Suprapubic skin (tissue), 4 donors: ENCODE measurements at regions not wholly inside any gene's neighbourhood (a gene's known extent, or its start where the extent isn't known, plus 50 kb on each side); places are given as distances from the start of the nearest gene placed in this dataset.

Source experiments
- DNase-seq, 2 donors: peaks; one replicate each; pipeline ENCODE4 v3.0.0-alpha.2; 2019; ENCODE audit warnings: low spot score in 2 of 2
- H3K27ac ChIP-seq: fragments of 200-600 bp; sonication (generic); one replicate; pipeline ENCODE4 v1.5.1; 2019
- H3K27me3 ChIP-seq: fragments of 200-600 bp; sonication (generic); one replicate; pipeline ENCODE4 v1.5.1; 2019
- H3K36me3 ChIP-seq: fragments of 200-600 bp; sonication (generic); one replicate; pipeline ENCODE4 v1.5.1; 2019
- H3K4me1 ChIP-seq: fragments of 200-600 bp; sonication (generic); one replicate; pipeline ENCODE4 v1.5.1; 2019
- H3K4me3 ChIP-seq: fragments of 200-600 bp; sonication (generic); one replicate; pipeline ENCODE4 v1.5.1; 2019; ENCODE audit warnings: mild to moderate bottlenecking
- H3K9me3 ChIP-seq: fragments of 200-600 bp; sonication (generic); one replicate; pipeline ENCODE4 v1.5.1; 2019
- CTCF ChIP-seq, 2 donors: fragments of 200-600 bp in 1 of 2; fragments of 450-650 bp in 1 of 2; sonication (generic) in 1 of 2; IDR thresholded peaks; one replicate each; pipeline ENCODE4 v1.5.1; 2016 to 2019; ENCODE audit warnings: antibody characterized with exemption in 2 of 2, mild to moderate bottlenecking in 1 of 2, moderate library complexity in 1 of 2
- EP300 ChIP-seq: sonication (generic); formaldehyde crosslinking; IDR thresholded peaks from one replicate; pipeline ENCODE4 v1.6.1; 2017; ENCODE audit warnings: antibody characterized with exemption
- POLR2A ChIP-seq, 2 donors: fragments of 450-650 bp; IDR thresholded peaks; one replicate each; pipeline ENCODE4 v1.6.1; 2017; ENCODE audit warnings: antibody characterized with exemption in 2 of 2, mild to moderate bottlenecking in 2 of 2, moderate library complexity in 2 of 2
- POLR2AphosphoS5 ChIP-seq, 3 donors: sonication (generic); formaldehyde crosslinking; IDR thresholded peaks; one replicate each; pipeline ENCODE4 v1.6.1; 2017; ENCODE audit warnings: antibody characterized with exemption in 3 of 3
- WGBS: methylation state at CpG from one replicate; pipeline ENCODE4 v1.1.5; 2018; 5-methylcytosine and 5-hydroxymethylcytosine counted together

DNA sequence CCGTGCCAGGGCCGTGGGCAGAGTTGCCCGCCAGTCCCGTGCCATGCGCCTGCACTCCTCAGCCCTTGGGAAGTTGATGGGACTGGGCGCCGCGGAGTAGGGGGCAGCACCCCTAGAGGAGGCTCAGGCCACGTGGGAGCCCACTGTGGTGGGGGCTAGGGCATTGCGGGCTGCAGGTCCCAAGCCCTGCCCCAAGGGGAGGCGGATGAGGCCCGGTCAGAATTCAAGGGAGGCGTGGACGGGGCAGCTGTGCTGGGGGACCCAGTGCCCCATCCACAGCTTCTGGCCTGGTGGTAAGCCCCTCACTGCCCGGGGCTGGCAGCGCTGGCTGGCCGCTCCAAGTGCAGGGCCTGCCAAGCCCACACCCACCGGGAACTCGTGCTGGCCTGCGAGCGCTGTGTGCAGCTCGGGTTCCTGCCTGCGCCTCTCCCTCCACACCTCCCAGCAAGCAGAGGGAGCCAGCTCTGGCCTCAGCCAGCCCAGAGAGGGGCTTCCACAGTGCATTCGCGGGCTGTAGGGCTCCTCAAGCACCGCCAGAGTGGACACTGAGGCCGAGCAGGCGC, 317.8 kb downstream of the HAO1 start:
- Histone ChIP-seq H3K27ac (no peak overlapping the region), H3K9me3 (no peaks in the 10 kb centered on the region), H3K27me3 (no peaks in the 10 kb centered on the region), H3K36me3 (no peaks in the 10 kb centered on the region), H3K4me1 (no peaks in the 10 kb centered on the region), H3K4me3 (no peak overlapping the region)
- TF ChIP-seq CTCF (IDR thresholded peaks at IDR 0.05) = no peak
- no peak for TF ChIP-seq EP300
- no peak for TF ChIP-seq POLR2A (IDR thresholded peaks at IDR 0.05)
- DNase-seq = no peak
- WGBS = 82% methylated on average over 16 of the region's 28 CpGs

GRCh38 chr20:7624886-7625285, 315.4 kb downstream of the HAO1 start:
- no peak for DNase-seq
- H3K4me3 ChIP-seq = no peak overlapping the region
- no peaks in the 10 kb centered on the region for H3K9me3 ChIP-seq
- H3K36me3 ChIP-seq = no peaks in the 10 kb centered on the region
- no peak overlapping the region for H3K27ac ChIP-seq
- WGBS = 54% methylated on average over 5 of the region's 5 CpGs
- H3K27me3 ChIP-seq = no peaks in the 10 kb centered on the region
- no peaks in the 10 kb centered on the region for H3K4me1 ChIP-seq
- no peak for TF ChIP-seq POLR2AphosphoS5 (IDR thresholded peaks at IDR 0.05)
- no peak for TF ChIP-seq CTCF (IDR thresholded peaks at IDR 0.05)
- no peak for TF ChIP-seq POLR2A (IDR thresholded peaks at IDR 0.05)
- TF ChIP-seq EP300 = no peak

DNA sequence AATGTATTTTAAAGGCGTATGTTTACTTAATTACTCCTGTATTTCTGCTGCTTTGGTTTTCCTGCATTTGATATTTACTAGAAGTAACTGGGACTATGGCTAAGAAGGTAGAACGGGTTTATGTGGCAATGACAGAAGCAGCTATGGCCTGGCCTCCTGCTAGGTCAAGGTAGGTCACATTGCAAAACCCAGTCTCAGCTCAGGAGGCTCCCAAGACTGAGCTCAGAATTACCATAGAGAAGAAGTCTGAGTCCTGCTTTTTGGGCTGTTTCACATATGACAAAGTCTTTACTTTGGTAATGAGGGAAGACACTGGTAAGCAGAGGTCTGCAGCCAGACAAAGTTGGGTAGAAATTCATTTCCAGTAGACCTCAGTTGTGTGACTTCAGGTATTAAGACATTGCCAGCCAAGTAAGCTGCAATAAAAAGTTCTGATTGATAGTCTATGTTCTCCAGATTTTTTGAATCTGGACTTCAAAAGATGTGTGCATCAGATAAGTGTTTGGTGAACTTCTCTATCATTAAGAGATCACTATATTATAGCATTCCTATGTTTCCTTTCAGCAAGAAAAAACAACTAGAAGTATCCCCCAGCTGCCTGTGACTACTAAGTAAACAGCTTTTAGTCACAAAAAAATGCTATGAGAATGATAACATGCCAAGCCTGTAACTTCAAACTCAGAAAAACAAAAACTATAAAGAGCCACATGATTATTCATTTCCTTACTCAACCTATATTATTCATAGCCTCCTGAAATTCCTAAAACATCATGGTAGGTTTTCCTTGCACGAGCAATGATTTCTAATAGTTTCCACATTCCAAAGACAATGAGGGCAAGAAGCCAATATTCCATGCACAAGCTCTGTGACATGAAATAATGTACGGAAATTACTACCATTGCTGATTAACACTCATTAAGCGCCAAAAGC, 312.3 kb downstream of the HAO1 start:
- Histone ChIP-seq H3K27me3 (no peaks in the 10 kb centered on the region), H3K4me3 (no peak overlapping the region), H3K27ac (no peak overlapping the region), H3K36me3 (no peaks in the 10 kb centered on the region), H3K9me3 (no peaks in the 10 kb centered on the region), H3K4me1 (no peaks in the 10 kb centered on the region)
- no peak for DNase-seq
- TF ChIP-seq EP300 = no peak
- no peak for TF ChIP-seq POLR2AphosphoS5 (IDR thresholded peaks at IDR 0.05)
- no peak for TF ChIP-seq CTCF (IDR thresholded peaks at IDR 0.05)
- TF ChIP-seq POLR2A (IDR thresholded peaks at IDR 0.05) = no peak
- WGBS = 67% methylated on average over 5 of the region's 5 CpGs

DNA sequence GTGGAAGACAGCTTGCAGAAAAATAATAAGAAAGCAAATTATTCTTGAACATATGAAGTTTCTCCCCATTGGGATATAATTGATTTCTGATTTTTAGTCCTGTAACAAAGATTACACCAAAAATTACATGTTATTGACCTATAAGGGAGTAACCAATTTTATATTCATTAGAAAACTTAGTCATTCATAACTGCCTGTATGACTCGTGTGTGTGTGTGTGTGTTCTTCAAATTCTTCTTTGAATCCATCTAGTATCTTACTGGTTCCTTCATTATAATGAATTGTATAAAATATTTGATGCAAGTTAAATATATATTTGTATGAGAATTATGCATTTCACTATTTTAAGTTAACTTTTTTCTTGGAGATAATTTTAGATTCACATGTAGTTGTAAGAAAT, 310.4 kb downstream of the HAO1 start:
- Histone ChIP-seq H3K27ac (no peak overlapping the region), H3K27me3 (no peaks in the 10 kb centered on the region), H3K4me3 (no peak overlapping the region), H3K9me3 (no peaks in the 10 kb centered on the region), H3K4me1 (no peaks in the 10 kb centered on the region), H3K36me3 (no peaks in the 10 kb centered on the region)
- no peak for TF ChIP-seq CTCF (IDR thresholded peaks at IDR 0.05)
- no peak for TF ChIP-seq POLR2A (IDR thresholded peaks at IDR 0.05)
- TF ChIP-seq POLR2AphosphoS5 (IDR thresholded peaks at IDR 0.05) = no peak
- no peak for TF ChIP-seq EP300
- 73% methylated on average over 1 of the region's 1 CpG for WGBS
- no peak for DNase-seq

DNA sequence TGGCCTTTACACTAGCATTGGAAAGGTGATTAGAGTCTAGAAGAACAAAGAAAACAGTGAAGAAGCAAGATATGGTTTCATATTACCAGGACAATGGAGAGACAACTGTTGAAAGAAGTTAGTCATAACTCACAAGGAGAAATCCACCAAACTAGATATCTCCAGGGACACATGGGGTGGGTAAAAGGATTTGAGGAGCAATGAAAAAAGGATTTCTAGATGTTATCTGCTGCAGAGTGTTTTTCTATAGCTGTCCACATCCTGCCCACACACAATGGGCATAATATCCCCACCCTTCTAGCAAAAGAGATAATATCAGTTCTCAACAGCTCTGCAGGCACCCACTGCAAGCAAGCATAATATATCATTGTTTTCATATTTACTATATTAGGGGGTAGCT, 303.1 kb downstream of the HAO1 start:
- Histone ChIP-seq H3K9me3 (peaks cover 3% of the 10 kb centered on the region), H3K4me3 (no peak overlapping the region), H3K27me3 (no peaks in the 10 kb centered on the region), H3K27ac (no peak overlapping the region), H3K36me3 (no peaks in the 10 kb centered on the region), H3K4me1 (no peaks in the 10 kb centered on the region)
- TF ChIP-seq POLR2AphosphoS5 (IDR thresholded peaks at IDR 0.05) (no peak), EP300 (no peak), CTCF (IDR thresholded peaks at IDR 0.05) (no peak), POLR2A (IDR thresholded peaks at IDR 0.05) (no peak)
- no peak for DNase-seq
